Sigmoid colon (tissue), 6 donors: ENCODE measurements at regions not wholly inside any gene's neighbourhood (a gene's known extent, or its start where the extent isn't known, plus 50 kb on each side); places are given as distances from the start of the nearest gene placed in this dataset.

Source experiments
- DNase-seq: peaks from one replicate; pipeline ENCODE4 v3.0.0-alpha.2; 2019
- H3K27ac ChIP-seq, 4 donors: fragments of 200-600 bp; sonication (generic); one replicate each; pipeline ENCODE4 v1.5.1; 2016 to 2019; ENCODE audit warnings: mild to moderate bottlenecking in 1 of 4
- H3K27me3 ChIP-seq, 3 donors: fragments of 200-600 bp; sonication (generic); one replicate each; pipeline ENCODE4 v1.5.1; 2019; ENCODE audit warnings: mild to moderate bottlenecking in 1 of 3
- H3K36me3 ChIP-seq, 4 donors: fragments of 200-600 bp; sonication (generic); one replicate each; pipeline ENCODE4 v1.5.1; 2016 to 2019
- H3K4me1 ChIP-seq, 4 donors: fragments of 200-600 bp; sonication (generic); one replicate each; pipeline ENCODE4 v1.5.1; 2017 to 2019
- H3K4me3 ChIP-seq, 4 donors: fragments of 200-600 bp; sonication (generic); one replicate each; pipeline ENCODE4 v1.5.1; 2017 to 2019; ENCODE audit warnings: mild to moderate bottlenecking in 2 of 4, moderate library complexity in 1 of 4
- H3K9me3 ChIP-seq, 4 donors: fragments of 200-600 bp in 3 of 4; sonication (generic) in 3 of 4; one replicate each; pipeline versions ENCODE4 v1.5.1 to v1.6.1; 2013 to 2019
- CTCF ChIP-seq, 4 experiments: fragments of 450-650 bp in 3 of 4; fragments of 200-600 bp in 1 of 4; IDR thresholded peaks; one replicate each; pipeline ENCODE4 v1.5.1; 2016 to 2019; ENCODE audit warnings: antibody characterized with exemption in 4 of 4, mild to moderate bottlenecking in 3 of 4, moderate library complexity in 2 of 4
- EP300 ChIP-seq, 4 donors: sonication (generic); formaldehyde crosslinking; IDR thresholded peaks; one replicate each; pipeline ENCODE4 v1.6.1; 2017; ENCODE audit warnings: antibody characterized with exemption in 4 of 4
- POLR2A ChIP-seq, 2 donors: fragments of 450-650 bp; IDR thresholded peaks; one replicate each; pipeline ENCODE4 v1.6.1; 2016; ENCODE audit warnings: antibody characterized with exemption in 2 of 2, mild to moderate bottlenecking in 2 of 2, moderate library complexity in 2 of 2
- POLR2AphosphoS5 ChIP-seq, 4 donors: sonication (generic); formaldehyde crosslinking; IDR thresholded peaks; one replicate each; pipeline ENCODE4 v1.6.1; 2017; ENCODE audit warnings: antibody characterized with exemption in 4 of 4
- WGBS, 2 donors: extraction: QIAGEN DNeasy Blood & Tissue Kit; methylation state at CpG; one replicate each; pipeline ENCODE4 v1.1.7; 2013; 5-methylcytosine and 5-hydroxymethylcytosine counted together
- intact Hi-C: fragments of 100-400 bp; cut with DNase I; formaldehyde crosslinking; loops from one replicate; pipeline ENCODE4 v1.15.1; 2023
- donor health status: healthy with polysubstance abuse.
- donor health status: healthy.

- Histone ChIP-seq H3K27ac (peak overlapping the region; percentile 57 to 86 (median 82)), H3K4me3 (no peak overlapping the region), H3K9me3 (no peaks in the 10 kb centered on the region), H3K36me3 (no peaks in the 10 kb centered on the region), H3K4me1 (peaks cover 0 to 69% (median 68%) of the 10 kb centered on the region in 4 donors), H3K27me3 (no peaks in the 10 kb centered on the region)
- intact Hi-C loops, result loop anchor here (1.0 to 5.0 kb wide), 3 partner anchors 45 to 150 kb away; no protein-coding TSS in a partner anchor
- 89 to 90% methylated on average over 7 of the region's 7 CpGs for WGBS, 2 donors
- TF ChIP-seq EP300 (IDR thresholded peaks at IDR 0.05), result no peak
- TF ChIP-seq CTCF (IDR thresholded peaks at IDR 0.05), result no peak
- TF ChIP-seq POLR2A (IDR thresholded peaks at IDR 0.05), result no peak
- TF ChIP-seq POLR2AphosphoS5 (IDR thresholded peaks at IDR 0.05), result no peak
- no peak for DNase-seq
These were observed 166.4 kb downstream of the COPRS start for GRCh38 chr17:31692632-31693031.

- 76 to 79% methylated on average over 8 of the region's 8 CpGs for WGBS, 2 donors
- Histone ChIP-seq H3K9me3 (no peaks in the 10 kb centered on the region), H3K4me1 (peaks cover 0 to 63% (median 62%) of the 10 kb centered on the region in 4 donors), H3K4me3 (no peak overlapping the region), H3K27ac (peak overlapping the region; percentile 57 to 86 (median 82)), H3K27me3 (no peaks in the 10 kb centered on the region), H3K36me3 (no peaks in the 10 kb centered on the region)
- TF ChIP-seq CTCF (IDR thresholded peaks at IDR 0.05) (no peak), POLR2AphosphoS5 (IDR thresholded peaks at IDR 0.05) (peak; percentile 31 to 58 (median 46)), EP300 (IDR thresholded peaks at IDR 0.05) (peak in 1 of 4 donors; percentile 32), POLR2A (IDR thresholded peaks at IDR 0.05) (no peak)
- intact Hi-C loops, result loop anchor here (2.0 to 5.0 kb wide), 2 partner anchors 45 to 151 kb away; no protein-coding TSS in a partner anchor
- DNase-seq, result no peak
These were observed 167.0 kb downstream of the COPRS start for GRCh38 chr17:31692027-31692426.

- H3K4me3 ChIP-seq, result no peak overlapping the region
- intact Hi-C loops, result loop anchor here (5.0 kb wide), 1 partner anchor 44 kb away; no protein-coding TSS in a partner anchor
- no peak for DNase-seq
- TF ChIP-seq CTCF (IDR thresholded peaks at IDR 0.05) (no peak), POLR2A (IDR thresholded peaks at IDR 0.05) (no peak), EP300 (IDR thresholded peaks at IDR 0.05) (no peak), POLR2AphosphoS5 (IDR thresholded peaks at IDR 0.05) (no peak)
- H3K27me3 ChIP-seq, result no peaks in the 10 kb centered on the region
- 82 to 85% methylated on average over 9 of the region's 9 CpGs for WGBS, 2 donors
- H3K36me3 ChIP-seq, result no peaks in the 10 kb centered on the region
- H3K9me3 ChIP-seq, result no peaks in the 10 kb centered on the region
- H3K4me1 ChIP-seq, result peaks cover 0 to 57% (median 55%) of the 10 kb centered on the region in 4 donors
- H3K27ac ChIP-seq, result peak overlapping the region in 3 of 4 donors; percentile 81 to 86 (median 83)
These were observed 167.7 kb downstream of the COPRS start for GRCh38 chr17:31691251-31691905.

- intact Hi-C loops, result loop anchor here (5.0 kb wide), 1 partner anchor 43 kb away; no protein-coding TSS in a partner anchor
- no peaks in the 10 kb centered on the region for H3K9me3 ChIP-seq
- H3K4me1 ChIP-seq, result peaks cover 0 to 45% (median 43%) of the 10 kb centered on the region in 4 donors
- no peaks in the 10 kb centered on the region for H3K36me3 ChIP-seq
- no peaks in the 10 kb centered on the region for H3K27me3 ChIP-seq
- no peak overlapping the region for H3K27ac ChIP-seq
- no peak overlapping the region for H3K4me3 ChIP-seq
- no peak for DNase-seq
- 90 to 92% methylated on average over 3 of the region's 3 CpGs for WGBS, 2 donors
- TF ChIP-seq POLR2AphosphoS5 (IDR thresholded peaks at IDR 0.05), result no peak
- TF ChIP-seq CTCF (IDR thresholded peaks at IDR 0.05), result no peak
- no peak for TF ChIP-seq POLR2A (IDR thresholded peaks at IDR 0.05)
- no peak for TF ChIP-seq EP300 (IDR thresholded peaks at IDR 0.05)
These were observed 168.9 kb downstream of the COPRS start for GRCh38 chr17:31690151-31690551.
